OCI-LY1 (cell line): ENCODE measurements at regions not wholly inside any gene's neighbourhood (a gene's known extent, or its start where the extent isn't known, plus 50 kb on each side); places are given as distances from the start of the nearest gene placed in this dataset.

Source experiments
- H2AFZ ChIP-seq: fragments of 200-600 bp; sonication (generic), shearing (Covaris generic); 2 replicates; pipeline ENCODE4 v1.6.0; 2014; ENCODE audit warnings: antibody characterized with exemption, mild to moderate bottlenecking, low read length
- H3F3A ChIP-seq: fragments of 200-600 bp; sonication (generic), shearing (Covaris generic); 2 replicates; pipeline ENCODE4 v1.6.0; 2014; ENCODE audit warnings: mild to moderate bottlenecking, antibody characterized with exemption, low read length, moderate library complexity; ENCODE audit not compliant: insufficient read depth
- H3K27ac ChIP-seq: fragments of 200-600 bp; sonication (generic); 2 replicates; pipeline ENCODE4 v1.5.1; 2014; ENCODE audit warnings: low read length, mixed run types, mild to moderate bottlenecking, low read depth; ENCODE audit not compliant: poor library complexity, severe bottlenecking
- H3K27me3 ChIP-seq: fragments of 200-600 bp; sonication (generic); 2 replicates; pipeline ENCODE4 v1.6.0; 2014; ENCODE audit warnings: antibody characterized with exemption, mild to moderate bottlenecking, low read length, moderate library complexity; ENCODE audit not compliant: insufficient read depth
- H3K36me3 ChIP-seq: fragments of 200-600 bp; sonication (generic); 2 replicates; pipeline ENCODE4 v1.6.1; 2014; ENCODE audit warnings: mild to moderate bottlenecking, antibody characterized with exemption, low read length, moderate library complexity, mixed read lengths; ENCODE audit not compliant: insufficient read depth
- H3K4me1 ChIP-seq: fragments of 200-600 bp; sonication (generic); 2 replicates; pipeline ENCODE4 v1.5.1; 2014; ENCODE audit warnings: mild to moderate bottlenecking, low read length, moderate library complexity; ENCODE audit not compliant: insufficient read depth, severe bottlenecking
- H3K4me2 ChIP-seq: fragments of 200-600 bp; sonication (generic), shearing (Covaris generic); 2 replicates; pipeline ENCODE4 v1.6.1; 2014; ENCODE audit warnings: low read length
- H3K4me3 ChIP-seq: fragments of 200-600 bp; sonication (generic); 2 replicates; pipeline ENCODE4 v1.5.1; 2014; ENCODE audit warnings: low read length, low read depth, mild to moderate bottlenecking, mixed read lengths; ENCODE audit not compliant: poor library complexity, severe bottlenecking
- H3K79me2 ChIP-seq: fragments of 200-600 bp; shearing (Covaris generic); 2 replicates; pipeline ENCODE4 v1.6.1; 2016; ENCODE audit warnings: mixed run types, low read length, mixed read lengths; ENCODE audit not compliant: insufficient read depth
- H3K9ac ChIP-seq: fragments of 200-600 bp; sonication (generic), shearing (Covaris generic); 2 replicates; pipeline ENCODE4 v1.6.1; 2014; ENCODE audit warnings: mild to moderate bottlenecking, low read length, mixed read lengths
- H3K9me2 ChIP-seq: fragments of 200-600 bp; sonication (generic), shearing (Covaris generic); 2 replicates; pipeline ENCODE4 v1.6.1; 2014; ENCODE audit warnings: low read depth, mild to moderate bottlenecking, low read length, mixed read lengths
- H3K9me3 ChIP-seq: fragments of 200-600 bp; shearing (Covaris generic); 2 replicates; pipeline ENCODE4 v1.6.1; 2014; ENCODE audit warnings: low read length, mixed read lengths
- H4K20me1 ChIP-seq: fragments of 200-600 bp; sonication (generic), shearing (Covaris generic); 2 replicates; pipeline ENCODE4 v1.6.0; 2016; ENCODE audit warnings: mild to moderate bottlenecking, low read length; ENCODE audit not compliant: insufficient read depth
- CTCF ChIP-seq: fragments of 200-600 bp; sonication (generic), shearing (Covaris generic); IDR thresholded peaks from 2 replicates; pipeline ENCODE4 v1.5.1; 2017; ENCODE audit warnings: mild to moderate bottlenecking, antibody characterized with exemption, low read length, moderate library complexity, mixed read lengths
- EZH2 ChIP-seq: fragments of 200-600 bp; sonication (generic), shearing (Covaris generic); IDR thresholded peaks from 2 replicates; pipeline ENCODE4 v1.8.0; 2017; ENCODE audit warnings: borderline replicate concordance, mixed run types, mild to moderate bottlenecking, antibody characterized with exemption, low read length, moderate library complexity, mixed read lengths

DNA sequence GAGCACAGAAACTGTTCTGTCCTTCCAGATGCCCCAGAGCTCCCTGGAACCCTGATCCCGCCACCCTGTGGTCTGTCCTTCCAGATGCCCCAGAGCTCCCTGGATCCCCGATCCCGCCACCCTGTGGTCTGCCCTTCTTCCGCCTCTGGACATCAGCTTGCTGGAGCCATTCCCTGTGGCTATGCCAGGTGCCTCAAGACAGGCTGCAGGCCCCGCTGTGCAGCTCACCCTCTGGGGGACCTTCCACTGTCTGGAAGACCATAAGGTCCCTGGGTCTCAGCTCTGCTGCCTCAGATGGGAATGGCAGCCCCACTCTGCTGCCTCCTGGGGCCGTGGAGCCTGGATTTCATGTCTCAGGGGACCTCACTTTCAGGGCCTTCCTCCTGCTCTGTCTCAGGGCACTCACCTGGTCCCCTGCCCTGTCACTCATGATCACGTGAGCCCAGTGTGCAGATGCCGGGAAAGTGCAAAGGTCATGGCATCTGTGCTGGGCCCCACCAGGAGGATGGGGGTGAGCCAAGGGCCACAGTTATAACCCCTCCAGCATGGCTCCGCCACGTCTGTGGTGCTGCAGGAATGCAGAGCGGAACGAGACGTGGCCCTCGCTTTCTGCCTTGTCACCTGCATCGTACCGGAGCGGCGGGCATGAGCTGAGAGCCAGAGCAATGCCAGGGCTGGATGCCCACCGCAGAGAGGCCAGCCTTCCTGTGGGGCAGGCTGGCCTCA is 1520.7 kb downstream of the BRD1 start:
- no peaks in the 10 kb centered on the region for H3K79me2 ChIP-seq
- no peak overlapping the region for H3K4me3 ChIP-seq
- H3K9ac ChIP-seq = no peak overlapping the region
- 0 out of 2 replicates have a peak, but pooled peaks cover 3% of the 10 kb centered on the region for H3K27me3 ChIP-seq
- H3K9me2 ChIP-seq = no peaks in the 10 kb centered on the region
- H4K20me1 ChIP-seq = no peaks in the 10 kb centered on the region
- H3K36me3 ChIP-seq = no peaks in the 10 kb centered on the region; the same call in 1 of the 2 replicates
- H3K27ac ChIP-seq = no peak overlapping the region
- no peaks in the 10 kb centered on the region for H3K4me1 ChIP-seq
- H3K4me2 ChIP-seq = no peak overlapping the region
- H2AFZ ChIP-seq = no peak overlapping the region
- H3F3A ChIP-seq = no peaks in the 10 kb centered on the region
- H3K9me3 ChIP-seq = peaks cover 2% of the 10 kb centered on the region; the same call in 1 of the 2 replicates
- TF ChIP-seq CTCF = no peak
- no peak for TF ChIP-seq EZH2

GRCh38 chr22:48306284-48306683 is 1521.4 kb downstream of the BRD1 start:
- Histone ChIP-seq H3K79me2 (no peaks in the 10 kb centered on the region), H3K4me2 (no peak overlapping the region), H3K4me3 (no peak overlapping the region), H3K9me2 (no peaks in the 10 kb centered on the region), H3K4me1 (no peaks in the 10 kb centered on the region), H3F3A (no peaks in the 10 kb centered on the region), H3K27me3 (0 out of 2 replicates have a peak, but pooled peaks cover 3% of the 10 kb centered on the region), H3K27ac (no peak overlapping the region), H4K20me1 (no peaks in the 10 kb centered on the region), H3K9ac (no peak overlapping the region), H3K36me3 (no peaks in the 10 kb centered on the region), H3K9me3 (no peaks in the 10 kb centered on the region), H2AFZ (no peak overlapping the region)
- TF ChIP-seq CTCF (no peak), EZH2 (no peak)

GRCh38 chr22:48305726-48306235 is 1521.9 kb downstream of the BRD1 start:
- Histone ChIP-seq H3K4me3 (no peak overlapping the region), H3K9me2 (no peaks in the 10 kb centered on the region), H3K79me2 (no peaks in the 10 kb centered on the region), H3K4me1 (no peaks in the 10 kb centered on the region), H3K27ac (no peak overlapping the region), H3K9ac (no peak overlapping the region), H3F3A (no peaks in the 10 kb centered on the region), H3K36me3 (no peaks in the 10 kb centered on the region), H3K4me2 (no peak overlapping the region), H2AFZ (no peak overlapping the region), H3K9me3 (no peaks in the 10 kb centered on the region), H4K20me1 (no peaks in the 10 kb centered on the region), H3K27me3 (0 out of 2 replicates have a peak, but pooled peaks cover 4% of the 10 kb centered on the region)
- TF ChIP-seq EZH2 (no peak), CTCF (no peak)
